GM12878 (cell line): ENCODE measurements at regions not wholly inside any gene's neighbourhood (a gene's known extent, or its start where the extent isn't known, plus 50 kb on each side); places are given as distances from the start of the nearest gene placed in this dataset.

Source experiments
- BCLAF1 ChIP-seq: fragments of 450-650 bp; IDR thresholded peaks from 2 replicates; pipeline ENCODE4 v1.6.1; 2017; ENCODE audit warnings: antibody characterized with exemption, mild to moderate bottlenecking, moderate library complexity
- CHD2 ChIP-seq: IDR thresholded peaks from 2 replicates; pipeline ENCODE4 v1.6.1; 2011; ENCODE audit warnings: low read depth, low read length, improper control_type of control experiment, borderline replicate concordance
- EP300 ChIP-seq, 2 experiments: fragments of 150-350 bp in 1 of 2; IDR thresholded peaks; 2 replicates each; pipeline ENCODE4 v1.6.1; 2011 to 2012; ENCODE audit warnings: low read depth in 2 of 2, low read length in 2 of 2, borderline replicate concordance in 1 of 2, improper control_type of control experiment in 1 of 2, inconsistent platforms in 1 of 2; ENCODE audit not compliant: control insufficient read depth in 1 of 2
- JUNB ChIP-seq: IDR thresholded peaks from 2 replicates; pipeline ENCODE4 v1.6.1; 2016; ENCODE audit warnings: antibody characterized with exemption, mild to moderate bottlenecking
- KLF5 ChIP-seq: fragments of 450-650 bp; IDR thresholded peaks from 2 replicates; pipeline ENCODE4 v1.6.1; 2014; ENCODE audit warnings: mild to moderate bottlenecking; ENCODE audit not compliant: partially characterized antibody
- MTA2 ChIP-seq: fragments of 450-650 bp; IDR thresholded peaks from 2 replicates; pipeline ENCODE4 v1.6.1; 2016; ENCODE audit warnings: low read depth, mild to moderate bottlenecking, moderate library complexity
- MTA3 ChIP-seq: IDR thresholded peaks from 2 replicates; pipeline ENCODE4 v1.6.1; 2012; ENCODE audit warnings: low read length, inconsistent platforms, borderline replicate concordance
- MYB ChIP-seq: fragments of 150-350 bp; IDR thresholded peaks from 2 replicates; pipeline ENCODE4 v1.6.1; 2014; ENCODE audit warnings: mild to moderate bottlenecking, low read depth, low read length, borderline replicate concordance
- NFYB ChIP-seq: IDR thresholded peaks from 2 replicates; pipeline ENCODE4 v1.6.1; 2011; ENCODE audit warnings: low read depth, mild to moderate bottlenecking, low read length, improper control_type of control experiment, moderate library complexity; ENCODE audit not compliant: insufficient read depth
- PKNOX1 ChIP-seq: fragments of 450-650 bp; IDR thresholded peaks from 2 replicates; pipeline ENCODE4 v1.6.1; 2016; ENCODE audit warnings: mild to moderate bottlenecking
- POU2F2 ChIP-seq: IDR thresholded peaks from 3 replicates; pipeline ENCODE4 v1.6.1; 2011; ENCODE audit warnings: low read depth, mild to moderate bottlenecking, low read length, borderline replicate concordance
- RUNX3 ChIP-seq: IDR thresholded peaks from 2 replicates; pipeline ENCODE4 v1.6.1; 2012; ENCODE audit warnings: low read length, inconsistent platforms
- SREBF2 ChIP-seq: IDR thresholded peaks from 2 replicates; pipeline ENCODE4 v1.6.1; 2012; ENCODE audit warnings: mild to moderate bottlenecking, low read length
- YY1 ChIP-seq: IDR thresholded peaks from 2 replicates; pipeline ENCODE4 v1.6.1; 2011; ENCODE audit warnings: low read depth, mild to moderate bottlenecking, low read length
- ZBTB40 ChIP-seq: fragments of 450-650 bp; IDR thresholded peaks from 2 replicates; pipeline ENCODE4 v1.6.1; 2016; ENCODE audit warnings: mild to moderate bottlenecking, moderate library complexity, borderline replicate concordance
- ZNF217 ChIP-seq: fragments of 450-650 bp; IDR thresholded peaks from 2 replicates; pipeline ENCODE4 v1.6.1; 2017; ENCODE audit warnings: antibody characterized with exemption, mild to moderate bottlenecking
- ZNF24 ChIP-seq: fragments of 450-650 bp; IDR thresholded peaks from 2 replicates; pipeline ENCODE4 v1.6.1; 2017; ENCODE audit warnings: antibody characterized with exemption, mild to moderate bottlenecking
- ZNF592 ChIP-seq: fragments of 450-650 bp; IDR thresholded peaks from 2 replicates; pipeline ENCODE4 v1.6.1; 2017; ENCODE audit warnings: mild to moderate bottlenecking, moderate library complexity

- TF ChIP-seq JUNB, result peak; percentile 92
- 0 out of 2 replicates have a peak, but pooled peaks have one; percentile 29 for TF ChIP-seq MYB
- TF ChIP-seq ZNF592, result 0 out of 2 replicates have a peak, but pooled peaks have one; percentile 74
- TF ChIP-seq MTA3, result peak; percentile 40; the same call in 1 of the 2 replicates
- no peak for TF ChIP-seq SREBF2
- TF ChIP-seq BCLAF1, result no peak
- peak; percentile 98 for TF ChIP-seq MTA2
- TF ChIP-seq RUNX3, result peak; percentile 98
- peak; percentile 84; the same call in 1 of the 2 replicates for TF ChIP-seq ZNF217
- peak; percentile 91 for TF ChIP-seq ZNF24
- TF ChIP-seq NFYB, result 0 out of 2 replicates have a peak, but pooled peaks have one; percentile 28
- TF ChIP-seq PKNOX1, result peak; percentile 80
- peak; percentile 56 for TF ChIP-seq KLF5
- TF ChIP-seq YY1, result peak; percentile 41; the same call in 1 of the 2 replicates
- peak; percentile 62; the same call in 1 of the 2 replicates for TF ChIP-seq CHD2
- TF ChIP-seq EP300 (IDR thresholded peaks at IDR 0.05; ENCODE audit: borderline replicate concordance in 1 of 2, control insufficient read depth in 1 of 2, low read depth in 2 of 2, low read length in 2 of 2), result peak; percentile 93
- TF ChIP-seq POU2F2, result no peak
- no peak for TF ChIP-seq ZBTB40
Measured at GRCh38 chr10:90047243-90047729, 345.9 kb downstream of the KIF20B start (continued).
